ENCODE measurements at regions not wholly inside any gene's neighbourhood (a gene's known extent, or its start where the extent isn't known, plus 50 kb on each side); places are given as distances from the start of the nearest gene placed in this dataset.

- TF ChIP-seq EZH2 (IDR thresholded peaks at IDR 0.05; ENCODE audit: insufficient read depth, poor library complexity, severe bottlenecking) (no peak), EZH2phosphoT487 (IDR thresholded peaks at IDR 0.05; ENCODE audit: insufficient read depth, low read depth) (no peak)
These were observed 114.5 kb upstream of the G2E3 start for GRCh38 chr14:30444451-30444850.

Measured in GM23248 (cell line).